Lower leg skin (tissue), 4 donors: ENCODE measurements at regions not wholly inside any gene's neighbourhood (a gene's known extent, or its start where the extent isn't known, plus 50 kb on each side); places are given as distances from the start of the nearest gene placed in this dataset.

Source experiments
- DNase-seq, 2 donors: peaks; one replicate each; pipeline ENCODE4 v3.0.0-alpha.2; 2019; ENCODE audit warnings: low spot score in 2 of 2
- H3K4me3 ChIP-seq: fragments of 200-600 bp; sonication (generic); 2 replicates; pipeline ENCODE4 v1.5.1; 2017; ENCODE audit warnings: mild to moderate bottlenecking, low read depth; ENCODE audit not compliant: poor library complexity, severe bottlenecking
- POLR2A ChIP-seq, 2 donors: fragments of 450-650 bp; IDR thresholded peaks; one replicate each; pipeline ENCODE4 v1.6.1; 2016 to 2017; ENCODE audit warnings: antibody characterized with exemption in 2 of 2, mild to moderate bottlenecking in 1 of 2, moderate library complexity in 1 of 2
- WGBS, 2 donors: methylation state at CpG; one replicate each; pipeline ENCODE4 v1.1.5; 2018; 5-methylcytosine and 5-hydroxymethylcytosine counted together
- intact Hi-C: fragments of 100-400 bp; cut with DNase I; formaldehyde crosslinking; loops from one replicate; pipeline ENCODE4 v1.15.0; 2023; ENCODE audit warnings: low total_unique reads
- TF ChIP-seq, protein P1 (sequence below), 3 donors: fragments of 450-650 bp; IDR thresholded peaks; one replicate each; pipeline ENCODE4 v1.5.1; 2016; ENCODE audit warnings: antibody characterized with exemption in 3 of 3, mild to moderate bottlenecking in 3 of 3, moderate library complexity in 2 of 3

- DNase-seq, result no peak
- intact Hi-C loops, result no loop called here
- TF ChIP-seq POLR2A (IDR thresholded peaks at IDR 0.05), result no peak
- TF ChIP-seq, protein P1, sequence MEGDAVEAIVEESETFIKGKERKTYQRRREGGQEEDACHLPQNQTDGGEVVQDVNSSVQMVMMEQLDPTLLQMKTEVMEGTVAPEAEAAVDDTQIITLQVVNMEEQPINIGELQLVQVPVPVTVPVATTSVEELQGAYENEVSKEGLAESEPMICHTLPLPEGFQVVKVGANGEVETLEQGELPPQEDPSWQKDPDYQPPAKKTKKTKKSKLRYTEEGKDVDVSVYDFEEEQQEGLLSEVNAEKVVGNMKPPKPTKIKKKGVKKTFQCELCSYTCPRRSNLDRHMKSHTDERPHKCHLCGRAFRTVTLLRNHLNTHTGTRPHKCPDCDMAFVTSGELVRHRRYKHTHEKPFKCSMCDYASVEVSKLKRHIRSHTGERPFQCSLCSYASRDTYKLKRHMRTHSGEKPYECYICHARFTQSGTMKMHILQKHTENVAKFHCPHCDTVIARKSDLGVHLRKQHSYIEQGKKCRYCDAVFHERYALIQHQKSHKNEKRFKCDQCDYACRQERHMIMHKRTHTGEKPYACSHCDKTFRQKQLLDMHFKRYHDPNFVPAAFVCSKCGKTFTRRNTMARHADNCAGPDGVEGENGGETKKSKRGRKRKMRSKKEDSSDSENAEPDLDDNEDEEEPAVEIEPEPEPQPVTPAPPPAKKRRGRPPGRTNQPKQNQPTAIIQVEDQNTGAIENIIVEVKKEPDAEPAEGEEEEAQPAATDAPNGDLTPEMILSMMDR (IDR thresholded peaks at IDR 0.05), result no peak
- no peak overlapping the region for H3K4me3 ChIP-seq
Observed at GRCh38 chr3:111314181-111314873, 227.7 kb upstream of the CD96 start.

DNA sequence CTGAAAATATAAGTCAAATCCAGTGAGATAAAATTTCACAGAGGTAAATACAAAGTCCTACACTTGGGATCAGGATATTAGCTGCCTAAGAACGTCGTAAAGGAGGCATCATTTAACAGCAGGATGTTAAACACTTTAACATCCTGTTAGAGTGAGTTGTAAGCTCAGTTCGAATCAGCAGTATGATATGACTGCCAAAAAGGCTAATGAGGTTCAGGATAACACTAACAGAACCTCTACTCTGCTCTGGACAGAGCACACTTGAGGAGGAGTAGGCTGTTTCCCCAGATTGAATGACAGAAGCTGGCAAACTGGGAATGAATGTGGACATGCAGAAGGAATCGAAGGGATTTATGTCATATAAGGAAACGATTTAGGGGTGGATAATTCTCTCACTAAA, 227.1 kb upstream of the CD96 start:
- no peak overlapping the region for H3K4me3 ChIP-seq
- no peak for TF ChIP-seq POLR2A (IDR thresholded peaks at IDR 0.05)
- TF ChIP-seq, protein P1 (IDR thresholded peaks at IDR 0.05), result no peak
- intact Hi-C loops, result no loop called here
- no peak for DNase-seq
- 30 to 49% methylated on average over 5 of the region's 5 CpGs for WGBS, 2 donors

DNA sequence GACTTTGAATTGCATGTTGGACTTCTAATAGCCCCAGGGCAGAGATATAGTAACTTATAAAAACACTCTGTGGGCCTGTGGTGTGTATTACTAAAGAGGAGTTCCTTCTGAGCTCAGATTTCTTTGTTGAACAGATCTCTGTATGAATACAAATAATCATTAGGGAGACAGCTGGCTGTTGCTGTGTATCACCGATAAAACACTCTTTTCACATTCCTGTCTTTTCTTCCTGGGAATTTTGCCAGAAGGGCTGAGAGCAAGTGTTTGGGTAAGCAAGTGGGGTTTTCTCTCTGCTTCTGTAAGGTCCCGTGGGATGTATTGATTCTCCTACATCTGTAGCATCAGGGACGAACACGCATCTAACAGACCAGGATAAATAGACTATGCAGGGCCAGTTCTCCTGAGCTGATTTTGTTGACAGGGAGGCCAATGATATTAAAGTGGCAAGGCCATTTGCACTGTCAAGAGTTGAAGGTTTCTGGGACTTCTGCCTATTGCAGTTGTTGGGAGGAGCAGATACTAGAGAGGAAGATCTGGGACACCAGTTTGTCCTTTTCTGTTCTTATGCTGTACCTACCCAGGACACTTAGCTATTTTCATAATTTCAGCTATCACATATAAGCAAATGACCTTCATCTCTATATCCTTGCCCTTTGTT, 225.9 kb upstream of the CD96 start:
- 52 to 61% methylated on average over 4 of the region's 4 CpGs for WGBS, 2 donors
- no peak for DNase-seq
- TF ChIP-seq, protein P1 (IDR thresholded peaks at IDR 0.05), result no peak
- no peak for TF ChIP-seq POLR2A (IDR thresholded peaks at IDR 0.05)
- intact Hi-C loops, result no loop called here
- no peak overlapping the region for H3K4me3 ChIP-seq

- no peak for TF ChIP-seq POLR2A (IDR thresholded peaks at IDR 0.05)
- TF ChIP-seq, protein P1 (IDR thresholded peaks at IDR 0.05), result no peak
- DNase-seq, result no peak
- intact Hi-C loops, result no loop called here
- WGBS, 2 donors, result 47 to 62% methylated on average over 2 of the region's 2 CpGs
- H3K4me3 ChIP-seq, result no peak overlapping the region
Observed at GRCh38 chr3:111318289-111318688, 223.7 kb upstream of the CD96 start.

DNA sequence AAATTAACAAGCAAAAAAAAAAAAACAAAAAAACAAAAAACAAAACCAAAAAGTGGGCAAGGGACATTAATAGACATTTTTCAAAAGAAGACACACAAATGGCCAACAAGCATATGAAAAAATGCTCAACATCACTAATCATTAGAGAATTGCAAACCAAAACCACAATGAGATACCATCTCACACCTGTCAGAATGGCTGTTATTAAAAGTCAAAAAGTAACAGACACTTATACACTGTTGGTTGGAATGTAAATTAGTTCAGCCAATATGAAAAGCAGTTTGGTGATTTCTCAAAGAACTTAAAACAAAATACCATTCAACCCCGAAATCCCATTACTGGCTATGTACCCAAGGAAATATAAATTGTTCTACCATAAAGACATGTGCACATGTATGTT, 222.4 kb upstream of the CD96 start:
- 92 to 96% methylated on average over 1 of the region's 1 CpG for WGBS, 2 donors
- TF ChIP-seq, protein P1 (IDR thresholded peaks at IDR 0.05), result no peak
- TF ChIP-seq POLR2A (IDR thresholded peaks at IDR 0.05), result no peak
- no peak overlapping the region for H3K4me3 ChIP-seq
- no peak for DNase-seq
- intact Hi-C loops, result no loop called here
